TTC549 (cell line): ENCODE measurements at regions not wholly inside any gene's neighbourhood (a gene's known extent, or its start where the extent isn't known, plus 50 kb on each side); places are given as distances from the start of the nearest gene placed in this dataset.
"Not testable (repeated sequence)": the region's sequence is repeated elsewhere in the genome, so short reads cannot be mapped to it uniquely, and the experiment has no call there.

Source experiments
- FAIRE-seq: peaks from 2 replicates; lab custom pipeline; 2012; peaks lifted over from hg19 to GRCh38; lab: Jason Lieb, UNC

DNA sequence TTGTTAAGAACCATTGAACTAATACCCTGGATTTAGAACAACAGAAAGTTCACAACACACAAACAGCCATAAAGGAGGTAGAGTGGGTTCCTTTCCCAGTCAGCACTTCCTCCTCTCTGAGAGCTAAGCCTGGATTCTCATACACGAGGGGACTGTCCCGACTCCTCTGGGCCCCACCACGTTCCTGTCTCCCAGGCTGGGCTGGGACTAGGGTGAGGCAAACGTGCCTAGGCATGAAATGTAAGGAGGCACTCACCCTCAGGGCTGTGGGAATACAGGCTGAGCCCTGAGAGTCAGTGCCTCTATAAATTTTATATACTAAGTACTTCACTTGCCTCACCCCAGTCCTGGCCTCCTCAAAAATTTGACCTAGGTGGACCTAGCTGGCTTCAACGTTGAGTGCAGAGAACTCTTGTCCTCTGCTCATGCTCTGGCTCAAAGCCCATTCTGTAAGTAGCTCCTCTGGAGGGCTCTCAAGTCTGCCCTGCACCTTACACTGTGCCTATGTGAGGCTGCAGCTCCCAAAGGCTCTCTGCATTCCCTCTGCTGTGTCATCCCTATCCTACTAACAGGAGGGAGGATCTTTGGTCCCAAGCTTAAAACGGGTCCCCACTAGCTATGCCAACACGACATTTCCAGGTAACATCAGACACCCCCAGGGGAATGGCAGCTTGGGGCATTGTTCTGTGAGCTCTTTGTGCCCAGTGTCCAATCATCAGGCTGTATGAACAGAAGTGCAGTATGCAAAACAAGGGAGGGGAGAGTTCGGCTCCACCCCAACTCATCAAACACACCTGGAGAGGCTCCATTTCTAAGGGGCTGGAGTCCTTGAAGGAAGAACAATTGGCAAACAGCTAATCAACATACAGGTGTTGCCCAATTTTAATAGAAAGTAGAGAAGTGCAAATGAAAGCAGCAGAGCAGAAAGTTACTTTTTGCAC lies 233.2 kb downstream of the RPLP1 start:
- no peak for FAIRE-seq

DNA sequence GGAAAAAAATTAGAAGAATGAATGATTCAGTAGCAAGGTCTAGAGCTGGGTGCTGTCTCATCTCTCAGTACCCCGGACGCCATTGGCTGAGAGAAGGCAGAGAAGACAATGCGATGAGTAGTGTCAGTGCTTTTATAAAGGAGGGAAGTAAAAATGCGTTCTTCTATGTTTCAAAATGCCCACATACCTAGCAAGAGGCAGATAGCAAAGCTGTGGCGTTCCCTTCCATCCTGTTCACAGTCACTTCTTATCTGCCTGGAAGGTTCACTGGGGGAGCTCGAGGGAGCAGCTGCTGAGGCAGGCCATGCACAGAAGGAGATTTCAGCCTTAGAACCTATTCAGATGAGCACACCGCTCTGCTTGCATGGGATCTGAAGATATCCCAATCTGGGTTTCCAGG lies 234.0 kb downstream of the RPLP1 start:
- no peak for FAIRE-seq

DNA sequence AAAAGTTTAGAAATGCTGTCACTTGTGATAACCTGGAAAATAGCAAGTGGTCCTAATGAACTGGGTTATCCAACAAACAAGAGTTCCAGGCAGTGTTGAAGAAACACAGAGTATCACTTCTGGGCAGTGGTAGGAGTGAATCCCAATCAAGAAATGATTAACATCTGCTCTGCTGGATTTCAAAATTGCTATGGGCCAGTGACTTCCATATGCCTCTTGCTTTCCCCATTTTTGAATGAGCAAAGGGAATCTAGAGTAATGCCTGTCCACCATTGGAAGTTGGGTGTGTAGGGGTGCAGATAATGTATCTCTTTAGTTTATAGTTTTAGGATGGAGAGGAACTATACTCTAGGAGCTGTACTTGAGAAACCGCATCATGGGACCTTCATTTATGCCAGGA lies 236.5 kb downstream of the RPLP1 start:
- no peak for FAIRE-seq

DNA sequence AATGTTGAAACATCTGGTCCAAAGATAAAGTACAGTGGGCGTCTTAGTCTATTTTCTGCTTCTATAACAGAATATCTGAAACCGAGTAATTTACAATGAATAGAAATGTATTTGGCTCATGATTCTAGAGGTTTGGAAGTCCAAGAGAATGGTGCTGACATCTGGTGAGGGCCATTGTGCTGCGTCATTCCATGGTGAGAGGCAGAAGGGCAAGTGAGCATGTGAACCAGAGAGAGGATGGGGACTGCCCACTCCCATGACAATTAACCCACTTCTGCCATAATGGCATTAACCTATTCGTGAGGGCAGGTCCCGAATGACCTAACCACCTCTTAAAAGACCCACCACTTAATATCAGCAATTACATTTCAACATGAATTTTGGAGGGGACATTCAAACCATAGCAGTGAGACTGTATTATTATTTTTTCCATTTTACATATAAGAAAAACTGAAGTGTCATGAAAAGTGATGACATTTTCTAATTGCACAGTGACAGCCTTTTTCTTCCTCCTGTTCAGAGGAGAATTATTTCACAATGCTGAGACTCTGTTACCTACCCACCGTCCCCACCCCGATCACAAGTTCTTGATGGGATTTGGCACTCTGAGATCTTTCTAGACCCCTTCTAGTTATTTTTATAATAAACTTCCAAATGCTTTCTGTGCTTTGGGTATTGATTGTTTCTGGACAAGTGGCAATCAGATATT lies 238.8 kb downstream of the RPLP1 start:
- no peak for FAIRE-seq

DNA sequence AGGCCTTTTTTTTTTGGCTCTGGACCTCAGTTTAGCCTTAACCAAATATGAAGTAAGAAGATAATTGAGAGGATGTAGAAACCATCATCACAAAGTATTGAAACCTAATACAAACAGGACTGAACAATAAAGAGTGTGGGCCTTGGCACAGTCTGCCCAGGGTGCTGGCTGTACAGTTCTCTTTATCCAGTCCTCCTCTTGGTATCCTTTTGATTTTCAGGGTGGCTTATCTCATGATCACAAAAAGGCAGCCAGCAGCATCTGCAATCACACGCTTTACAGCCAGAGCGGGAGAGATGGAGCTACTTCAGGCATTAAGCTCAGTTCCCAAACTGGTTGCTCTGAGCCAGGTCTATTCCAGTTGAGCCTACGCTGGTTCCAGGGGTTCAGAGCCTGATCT lies 239.7 kb downstream of the RPLP1 start:
- FAIRE-seq = no peak

DNA sequence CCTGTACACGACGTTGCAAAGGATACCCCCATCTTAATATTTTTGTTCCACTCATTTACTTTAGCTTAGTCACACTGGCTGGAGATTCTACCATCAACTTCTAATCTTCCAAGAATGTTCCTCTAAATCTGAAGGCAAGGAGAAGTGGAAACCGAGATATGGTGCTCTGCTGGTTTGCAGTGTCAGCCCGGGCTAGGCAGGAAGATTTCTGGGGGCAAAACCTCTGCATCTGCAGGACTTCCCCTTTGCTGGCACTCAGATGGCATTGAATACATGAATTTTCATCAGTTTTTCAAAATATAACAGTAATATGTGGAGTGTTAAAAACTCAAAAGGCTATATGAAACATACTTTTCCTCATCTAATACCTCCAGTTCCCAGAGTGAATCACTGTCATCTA lies 240.4 kb downstream of the RPLP1 start:
- no peak for FAIRE-seq

DNA sequence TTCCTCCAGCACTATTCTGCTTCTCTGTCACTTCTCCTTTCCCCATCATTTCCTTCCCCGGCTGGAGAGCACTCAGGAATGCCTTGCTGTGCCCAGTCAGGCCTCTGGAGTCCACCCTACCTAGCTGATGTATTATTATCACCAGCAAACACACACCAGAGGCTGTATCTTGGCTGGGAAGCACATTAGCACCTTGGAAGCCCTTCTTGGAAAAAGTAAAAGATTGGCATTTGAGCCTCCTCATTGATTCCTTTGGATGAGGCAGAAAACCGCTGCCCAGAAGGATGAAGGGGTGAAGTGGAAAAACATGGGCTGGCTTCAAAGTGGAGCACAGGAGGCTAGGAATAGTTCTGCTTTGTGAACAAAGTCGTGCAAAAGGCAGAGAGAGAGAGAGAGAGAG lies 244.3 kb downstream of the RPLP1 start:
- no peak for FAIRE-seq

DNA sequence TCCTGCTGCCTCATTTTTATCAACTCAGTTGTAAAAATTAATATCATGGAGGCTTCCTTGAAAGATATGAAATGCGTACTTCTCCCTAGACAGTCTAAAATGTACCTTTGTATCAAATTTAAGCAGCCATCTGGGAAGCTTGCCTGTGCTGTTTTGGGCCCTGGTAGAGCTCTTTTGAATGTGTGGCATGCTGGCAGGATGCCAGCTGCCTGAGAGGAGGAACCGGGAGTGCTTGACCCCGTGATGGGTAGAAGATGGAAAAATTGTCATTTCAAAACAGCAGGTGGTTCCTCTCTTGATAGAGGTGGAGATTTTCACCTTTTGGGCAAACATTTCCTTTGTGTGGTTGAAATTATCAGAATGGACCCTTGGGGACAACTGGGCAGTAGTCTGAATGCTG lies 245.3 kb downstream of the RPLP1 start:
- no peak for FAIRE-seq

DNA sequence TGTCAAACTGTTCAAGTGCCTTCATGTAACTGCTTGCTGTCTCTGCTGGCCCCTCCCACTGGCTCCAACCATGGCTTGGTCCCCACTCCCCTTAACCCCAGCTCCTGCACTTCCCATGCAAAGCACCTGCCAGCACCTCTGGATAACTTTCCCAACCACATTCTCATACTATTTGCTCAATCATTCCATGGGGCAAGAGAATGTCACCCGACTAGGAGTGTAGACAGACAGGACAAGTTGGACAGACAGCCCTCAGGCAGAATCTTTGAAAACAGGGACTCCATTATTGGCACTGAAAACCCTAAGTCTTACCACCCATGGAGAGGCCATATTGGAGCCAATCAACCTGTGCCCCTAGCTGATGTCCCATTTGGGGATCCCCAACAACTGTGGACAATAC lies 246.5 kb downstream of the RPLP1 start:
- FAIRE-seq = no peak

DNA sequence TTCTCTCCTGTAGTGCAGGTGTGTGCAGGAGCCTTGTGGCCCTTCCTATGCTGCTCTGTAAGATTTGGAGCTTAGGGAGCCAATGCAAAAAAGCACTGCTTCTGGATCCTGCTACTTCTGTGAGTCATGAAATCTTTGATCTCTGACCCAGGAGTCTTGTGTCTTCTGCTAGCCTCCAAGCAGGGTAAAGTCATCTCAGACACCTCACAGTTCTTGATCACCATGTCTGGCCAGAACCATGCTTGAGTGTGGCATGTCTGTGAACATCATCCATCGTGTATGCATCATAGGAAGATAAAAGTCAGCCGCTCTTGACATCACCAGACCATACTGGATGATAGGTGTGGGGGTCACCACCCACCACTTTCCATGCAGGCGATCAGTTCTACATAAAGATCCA lies 247.8 kb downstream of the RPLP1 start:
- FAIRE-seq = no peak

DNA sequence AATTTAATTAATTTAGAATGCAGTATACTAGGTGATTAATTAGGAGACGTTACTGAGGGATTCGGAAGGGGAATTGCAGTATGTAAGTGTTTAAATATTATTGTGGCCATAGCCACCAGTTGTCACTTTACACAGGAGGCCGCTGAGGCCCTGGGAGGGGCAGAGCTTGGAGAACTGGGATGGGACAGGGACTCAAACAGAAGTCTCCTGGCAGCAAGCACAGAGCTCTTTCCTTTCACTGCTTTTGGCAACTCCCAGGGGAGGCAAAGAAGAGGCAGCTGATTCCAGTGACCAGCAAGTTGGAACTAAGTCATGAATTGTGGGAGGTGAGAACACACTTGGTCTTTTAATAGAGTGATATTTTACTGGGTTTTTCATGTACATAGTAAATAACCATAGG lies 248.6 kb downstream of the RPLP1 start:
- FAIRE-seq = no peak

DNA sequence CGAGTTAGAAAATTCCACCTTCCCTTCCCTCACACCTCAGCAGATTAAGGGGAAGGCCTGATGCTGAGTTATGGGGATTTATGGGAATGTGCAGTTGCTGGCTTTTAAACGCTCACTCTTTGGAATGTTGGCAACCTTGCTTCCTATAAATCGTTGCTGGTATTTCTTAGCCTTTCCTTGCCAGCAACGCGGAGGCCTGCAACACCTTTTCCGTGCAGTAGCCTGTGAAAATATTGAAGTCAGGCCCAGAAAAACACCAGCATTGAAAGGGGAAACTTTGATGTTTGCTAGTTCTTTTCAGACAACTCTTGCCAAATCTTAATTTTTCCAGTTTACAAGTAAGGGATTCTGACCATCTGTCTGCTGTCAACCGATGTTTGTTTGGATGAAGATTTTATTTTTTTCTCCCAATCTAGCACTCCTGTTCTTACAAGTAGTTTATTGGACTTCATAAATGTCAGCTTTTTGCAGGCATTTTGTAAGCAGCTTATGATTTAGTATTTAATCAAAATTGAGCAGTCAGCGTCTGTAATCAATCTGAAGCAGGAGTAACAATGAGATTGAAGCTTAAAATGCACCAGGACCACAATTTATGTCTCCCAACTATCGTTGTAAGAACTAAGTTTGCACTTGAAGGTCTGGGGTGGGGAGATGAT lies 251.0 kb downstream of the RPLP1 start:
- FAIRE-seq = no peak

DNA sequence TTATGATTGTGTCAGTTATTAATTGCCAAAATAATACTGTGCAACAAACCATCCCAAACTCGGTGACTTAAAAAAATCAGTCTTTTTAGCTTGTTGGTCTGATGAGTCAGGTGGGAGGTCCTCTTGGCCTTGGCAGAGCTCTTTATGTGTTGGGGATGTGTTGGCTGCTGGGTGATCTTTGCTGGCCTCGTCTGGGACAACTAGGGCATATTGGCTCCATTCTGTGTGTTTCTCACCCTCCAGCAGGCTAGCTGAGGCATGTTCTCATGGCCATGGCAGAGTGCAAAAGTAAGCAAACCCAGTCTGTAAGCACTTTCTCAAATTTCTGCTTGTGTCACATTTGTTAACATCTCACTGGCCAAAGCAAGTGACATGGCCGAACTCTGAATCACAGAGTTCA lies 251.6 kb downstream of the RPLP1 start:
- FAIRE-seq = no peak

DNA sequence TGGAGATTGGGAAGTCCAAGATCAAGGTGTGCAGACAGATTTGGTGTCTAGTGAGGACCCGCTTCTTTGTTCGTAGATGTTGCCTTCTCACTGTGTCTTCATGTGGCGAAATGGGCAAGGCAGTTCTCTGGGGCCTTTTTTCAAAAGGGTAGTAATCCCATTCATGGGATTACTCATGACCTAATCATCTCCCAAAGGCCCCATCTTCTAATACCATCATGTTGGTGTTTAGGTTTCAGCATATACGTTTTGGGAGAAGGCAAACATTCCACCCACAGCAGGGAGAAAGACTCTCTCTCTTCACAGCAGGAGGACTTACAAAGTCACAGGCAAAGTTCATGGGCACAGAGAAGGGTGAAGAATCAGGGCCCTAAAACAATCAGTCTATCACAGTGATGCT lies 252.1 kb downstream of the RPLP1 start:
- no peak for FAIRE-seq

DNA sequence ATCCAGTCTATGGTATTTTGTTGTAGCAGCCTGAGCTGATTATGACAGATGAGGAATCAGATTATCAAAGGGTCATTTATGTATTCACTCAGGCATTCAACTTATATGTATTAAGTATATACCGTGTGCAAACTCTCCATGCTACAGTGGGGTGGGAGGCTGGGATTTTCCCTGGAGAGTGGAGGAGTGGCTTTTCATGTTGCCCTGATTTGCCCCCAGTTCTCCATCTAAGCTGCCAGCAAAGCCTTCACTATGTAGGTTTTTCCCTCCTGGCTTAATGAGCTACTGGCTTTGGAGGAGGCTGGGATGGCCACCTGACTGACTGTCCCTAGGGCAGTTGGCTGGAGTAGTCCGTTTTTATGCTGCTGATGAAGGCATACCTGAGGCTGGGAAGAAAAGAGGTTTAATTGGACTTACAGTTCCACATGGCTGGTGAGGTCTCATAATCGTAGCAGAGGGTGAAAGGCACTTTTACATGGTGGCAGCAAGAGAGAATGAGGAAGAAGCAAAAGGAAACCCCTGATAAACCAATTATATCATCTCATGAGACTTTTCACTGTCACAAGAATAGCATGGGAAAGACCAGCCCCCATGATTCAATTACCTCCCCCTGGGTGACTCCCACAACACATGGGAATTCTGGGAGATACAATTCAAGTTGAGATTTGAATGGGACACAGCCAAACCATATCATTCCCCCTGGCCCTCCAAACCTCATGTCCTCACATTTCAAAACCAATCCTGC lies 253.9 kb downstream of the RPLP1 start:
- no peak for FAIRE-seq

DNA sequence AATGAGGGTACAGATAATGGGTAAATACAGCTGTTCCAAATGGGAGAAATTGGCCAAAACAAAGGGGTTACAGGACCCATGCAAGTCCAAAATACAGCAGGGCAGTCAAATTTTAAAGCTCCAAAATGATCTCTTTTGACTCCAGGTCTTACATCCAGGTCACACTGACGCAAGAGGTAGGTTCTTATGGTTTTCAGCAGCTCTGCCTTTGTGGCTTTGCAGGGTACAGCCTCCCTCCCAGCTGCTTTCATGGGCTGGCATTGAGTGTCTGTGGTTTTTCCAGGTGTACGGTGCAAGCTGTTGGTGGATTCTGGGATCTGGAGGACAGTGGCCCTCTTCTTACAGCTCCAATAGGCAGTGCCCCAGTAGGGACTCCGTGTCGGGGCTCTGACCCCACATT lies 254.6 kb downstream of the RPLP1 start:
- not testable (repeated sequence) for FAIRE-seq

DNA sequence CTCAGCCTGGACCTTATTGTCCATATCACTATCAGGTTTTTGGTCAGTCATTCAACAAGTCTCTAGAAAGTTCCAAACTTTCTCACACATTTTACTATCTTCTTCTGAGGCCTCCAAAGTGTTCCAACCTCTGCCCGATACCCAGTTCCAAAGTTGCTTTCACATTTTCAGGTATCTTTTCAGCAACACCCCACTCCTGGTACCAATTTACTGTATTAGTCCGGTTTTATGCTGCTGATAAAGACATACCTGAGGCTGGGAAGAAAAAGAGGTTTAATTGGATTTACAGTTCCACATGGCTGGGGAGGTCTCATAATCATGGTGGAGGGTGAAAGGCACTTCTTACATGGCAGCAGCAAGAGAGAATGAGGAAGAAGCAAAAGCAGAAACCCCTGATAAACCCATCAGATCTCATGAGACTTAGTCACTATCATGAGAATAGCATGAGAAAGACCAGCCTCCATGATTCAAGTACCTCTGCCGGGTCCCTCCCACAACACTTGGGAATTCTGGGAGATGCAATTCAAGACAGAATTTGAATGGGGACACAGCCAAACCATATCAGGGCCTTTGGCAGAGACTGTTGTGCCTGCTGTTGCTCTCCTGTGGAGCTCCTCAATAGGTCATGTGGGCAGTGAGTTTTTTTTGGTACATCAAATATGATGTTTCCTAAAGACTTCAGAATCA lies 256.0 kb downstream of the RPLP1 start:
- not testable (repeated sequence) for FAIRE-seq

DNA sequence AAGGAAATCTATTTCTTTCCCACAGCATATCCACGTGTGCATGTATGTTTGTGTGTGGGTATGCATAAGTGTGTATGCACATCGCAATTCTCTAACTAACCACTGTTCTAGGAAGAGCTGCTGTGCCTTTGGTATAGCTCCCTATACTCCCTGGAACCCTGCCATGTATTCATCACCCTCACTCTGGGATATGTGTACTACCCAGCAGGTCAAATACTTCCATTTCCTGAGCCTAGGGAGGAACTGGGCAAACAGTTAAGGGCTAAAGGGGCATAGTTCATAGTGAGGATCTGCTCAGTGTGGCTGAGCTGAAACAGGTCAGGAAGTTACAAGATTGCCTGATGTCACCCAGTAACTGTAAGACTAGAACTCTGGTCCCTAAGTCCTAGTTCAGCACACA lies 260.4 kb downstream of the RPLP1 start:
- FAIRE-seq = no peak

DNA sequence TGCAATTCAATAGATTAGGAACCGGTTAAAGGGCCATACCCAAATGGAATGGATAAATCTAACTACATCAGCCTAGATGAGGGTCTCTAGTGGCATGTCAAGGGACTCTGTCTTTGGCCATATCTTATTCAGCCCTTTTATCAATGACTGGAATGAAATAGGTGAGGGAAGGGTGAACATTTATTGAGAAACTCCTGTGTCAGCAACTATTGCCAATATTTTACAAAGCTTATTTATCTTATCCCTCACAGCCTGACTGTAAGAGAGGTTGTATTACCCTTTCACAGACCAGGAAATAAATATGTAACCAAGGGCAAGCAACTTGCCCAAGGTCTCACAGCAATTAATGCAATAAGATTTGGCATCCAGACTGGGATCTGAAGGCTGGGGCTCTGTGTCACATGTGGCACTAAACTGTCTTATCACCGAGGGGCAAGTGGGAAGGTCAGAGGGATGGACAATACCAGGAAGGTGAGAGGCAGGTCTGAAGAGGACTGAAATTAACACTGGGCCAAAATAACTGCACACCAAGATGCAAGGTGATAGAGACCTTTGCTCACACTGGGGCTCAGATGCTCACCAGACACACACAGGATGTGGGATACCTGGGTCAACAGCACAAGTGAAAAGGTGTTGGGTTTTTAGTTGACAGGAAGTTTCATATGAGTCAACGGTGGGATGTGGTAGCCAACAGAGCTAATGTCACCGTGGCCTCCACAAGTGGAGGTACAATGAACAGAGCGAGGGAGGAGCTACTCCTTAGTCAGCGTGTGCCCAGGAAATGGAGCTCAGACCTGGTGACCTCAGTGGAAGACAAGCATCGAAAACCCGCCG lies 261.3 kb downstream of the RPLP1 start:
- no peak for FAIRE-seq

DNA sequence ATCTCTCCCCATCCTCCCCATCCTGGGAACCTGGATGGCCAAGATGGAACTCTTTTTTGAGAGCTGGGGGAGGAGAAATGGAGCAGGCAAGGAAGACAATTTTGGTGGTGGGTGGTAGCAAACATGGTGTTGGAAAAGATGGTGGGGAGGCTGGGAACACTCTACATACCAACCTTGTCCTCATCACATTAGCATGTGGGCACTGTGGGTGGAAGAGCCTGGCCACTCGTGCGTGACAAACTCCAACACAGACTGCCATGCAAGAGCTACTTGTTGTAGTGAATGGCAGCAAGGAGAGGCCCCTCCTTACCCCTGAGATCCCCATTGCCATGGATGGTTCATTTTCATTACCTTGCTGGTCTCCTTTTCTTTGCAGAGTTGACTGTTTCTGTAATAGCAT lies 262.6 kb downstream of the RPLP1 start:
- no peak for FAIRE-seq

DNA sequence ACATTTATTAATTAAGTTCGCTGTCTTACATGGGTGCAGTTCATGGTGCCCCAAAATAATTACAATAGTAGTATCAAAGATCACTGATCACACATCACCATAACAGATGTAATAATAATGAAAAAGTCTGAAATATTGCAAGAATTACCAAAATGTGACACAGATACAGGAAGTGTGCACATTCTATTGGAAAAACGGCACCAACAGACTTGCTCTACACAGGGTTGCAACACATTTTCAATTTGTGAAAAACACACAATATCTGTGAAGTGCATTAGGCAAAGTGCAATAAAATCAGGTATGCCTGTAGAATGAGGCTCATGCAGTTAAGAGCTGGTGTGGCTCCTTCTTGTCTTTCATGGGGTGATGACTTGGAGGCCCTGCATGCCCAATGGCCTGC lies 265.8 kb downstream of the RPLP1 start:
- no peak for FAIRE-seq
